IPS DF 6.9 (cell line): ENCODE measurements at regions not wholly inside any gene's neighbourhood (a gene's known extent, or its start where the extent isn't known, plus 50 kb on each side); places are given as distances from the start of the nearest gene placed in this dataset.
"Not testable (repeated sequence)": the region's sequence is repeated elsewhere in the genome, so short reads cannot be mapped to it uniquely, and the experiment has no call there.

ENCODE experiments used
- DNase-seq: peaks from one replicate; pipeline ENCODE4 v3.0.0-alpha.2; 2013; ENCODE audit warnings: low read depth, low spot score
- H3K27ac ChIP-seq: one replicate; pipeline ENCODE4 v1.5.1; 2013; ENCODE audit warnings: low read length, control low read depth
- H3K27me3 ChIP-seq: 2 replicates; pipeline ENCODE4 v1.6.1; 2013; ENCODE audit warnings: mild to moderate bottlenecking, low read length; ENCODE audit not compliant: control insufficient read depth, insufficient read depth
- H3K36me3 ChIP-seq: 2 replicates; pipeline ENCODE4 v1.6.1; 2013; ENCODE audit warnings: low read length; ENCODE audit not compliant: control insufficient read depth, insufficient read depth
- H3K4me1 ChIP-seq: 2 replicates; pipeline ENCODE4 v1.6.1; 2013; ENCODE audit warnings: low read length; ENCODE audit not compliant: control insufficient read depth, insufficient read depth
- H3K4me3 ChIP-seq: 2 replicates; pipeline ENCODE4 v1.5.1; 2013; ENCODE audit warnings: mild to moderate bottlenecking, low read length
- H3K9me3 ChIP-seq: 2 replicates; pipeline ENCODE4 v1.6.1; 2013; ENCODE audit warnings: low read length, inconsistent platforms; ENCODE audit not compliant: control insufficient read depth, insufficient read depth
- WGBS: extraction: QIAGEN DNeasy Blood & Tissue Kit; methylation state at CpG from one replicate; pipeline ENCODE4 v1.1.7; 2013; ENCODE audit warnings: mixed read lengths, missing lambda C conversion rate; ENCODE audit not compliant: insufficient read length, insufficient coverage; 5-methylcytosine and 5-hydroxymethylcytosine counted together

- WGBS: no CpG with 5 or more reads among the region's 6 CpGs
Measured at GRCh38 chr4:97097036-97097435, 1046.2 kb downstream of the STPG2 start.

GRCh38 chr4:97101171-97101570 is 1042.1 kb downstream of the STPG2 start:
- H3K9me3 ChIP-seq: not testable (repeated sequence)

More at GRCh38 chr4:97097036-97097435, 1046.2 kb downstream of the STPG2 start:
- not testable (repeated sequence) for H3K36me3 ChIP-seq, DNase-seq, H3K9me3 ChIP-seq, H3K27ac ChIP-seq, H3K27me3 ChIP-seq, H3K4me1 ChIP-seq, H3K4me3 ChIP-seq

GRCh38 chr4:97103252-97103651 is 1040.0 kb downstream of the STPG2 start:
- no peaks in the 10 kb centered on the region for H3K4me1 ChIP-seq
- WGBS: no CpG with 5 or more reads among the region's 2 CpGs
- DNase-seq: no peak
- H3K27me3 ChIP-seq: no peaks in the 10 kb centered on the region
- H3K9me3 ChIP-seq: no peaks in the 10 kb centered on the region
- H3K4me3 ChIP-seq: no peak overlapping the region
- no peaks in the 10 kb centered on the region for H3K36me3 ChIP-seq
- no peak overlapping the region for H3K27ac ChIP-seq

More at GRCh38 chr4:97101171-97101570, 1042.1 kb downstream of the STPG2 start:
- not testable (repeated sequence) for H3K36me3 ChIP-seq, H3K4me3 ChIP-seq, H3K27me3 ChIP-seq, H3K4me1 ChIP-seq, DNase-seq, H3K27ac ChIP-seq
- WGBS: no CpG with 5 or more reads among the region's 7 CpGs

GRCh38 chr4:97104006-97104405 is 1039.3 kb downstream of the STPG2 start:
- no peak overlapping the region for H3K27ac ChIP-seq
- no peak for DNase-seq
- H3K9me3 ChIP-seq: no peaks in the 10 kb centered on the region
- WGBS: no CpG with 5 or more reads among the region's 2 CpGs
- no peaks in the 10 kb centered on the region for H3K36me3 ChIP-seq
- H3K27me3 ChIP-seq: no peaks in the 10 kb centered on the region
- no peaks in the 10 kb centered on the region for H3K4me1 ChIP-seq
- H3K4me3 ChIP-seq: no peak overlapping the region

- H3K36me3 ChIP-seq: no peaks in the 10 kb centered on the region
- no peak for DNase-seq
- H3K9me3 ChIP-seq: no peaks in the 10 kb centered on the region
- H3K27ac ChIP-seq: no peak overlapping the region
- no peaks in the 10 kb centered on the region for H3K4me1 ChIP-seq
- no peak overlapping the region for H3K4me3 ChIP-seq
- WGBS: no CpG with 5 or more reads among the region's 3 CpGs
- no peaks in the 10 kb centered on the region for H3K27me3 ChIP-seq
Measured at GRCh38 chr4:97104666-97105065, 1038.6 kb downstream of the STPG2 start.

- no peaks in the 10 kb centered on the region for H3K36me3 ChIP-seq
- H3K27ac ChIP-seq: no peak overlapping the region
- no peaks in the 10 kb centered on the region for H3K27me3 ChIP-seq
- no CpG with 5 or more reads among the region's 3 CpGs for WGBS
- no peaks in the 10 kb centered on the region for H3K9me3 ChIP-seq
- DNase-seq: no peak
- H3K4me1 ChIP-seq: no peaks in the 10 kb centered on the region
- no peak overlapping the region for H3K4me3 ChIP-seq
Measured at GRCh38 chr4:97105347-97106099, 1037.8 kb downstream of the STPG2 start.

- DNase-seq: no peak
- no peak overlapping the region for H3K4me3 ChIP-seq
Measured at GRCh38 chr4:97106161-97106560, 1037.1 kb downstream of the STPG2 start.

GRCh38 chr4:97110506-97110905 is 1032.8 kb downstream of the STPG2 start:
- Histone ChIP-seq H3K4me3 (no peak overlapping the region), H3K27ac (no peak overlapping the region), H3K4me1 (no peaks in the 10 kb centered on the region), H3K9me3 (no peaks in the 10 kb centered on the region), H3K27me3 (no peaks in the 10 kb centered on the region), H3K36me3 (no peaks in the 10 kb centered on the region)
- no peak for DNase-seq
- no CpG with 5 or more reads among the region's 1 CpG for WGBS

More at GRCh38 chr4:97106161-97106560, 1037.1 kb downstream of the STPG2 start:
- no peaks in the 10 kb centered on the region for H3K36me3 ChIP-seq
- no peaks in the 10 kb centered on the region for H3K4me1 ChIP-seq
- no peak overlapping the region for H3K27ac ChIP-seq
- H3K27me3 ChIP-seq: no peaks in the 10 kb centered on the region
- H3K9me3 ChIP-seq: no peaks in the 10 kb centered on the region

- H3K27ac ChIP-seq: no peak overlapping the region
- H3K9me3 ChIP-seq: no peaks in the 10 kb centered on the region
- no peak for DNase-seq
- H3K4me3 ChIP-seq: no peak overlapping the region
- H3K4me1 ChIP-seq: no peaks in the 10 kb centered on the region
- no peaks in the 10 kb centered on the region for H3K27me3 ChIP-seq
- WGBS: no CpG with 5 or more reads among the region's 2 CpGs
- no peaks in the 10 kb centered on the region for H3K36me3 ChIP-seq
Measured at GRCh38 chr4:97116511-97116910, 1026.8 kb downstream of the STPG2 start.

- H3K27ac ChIP-seq: no peak overlapping the region
- no peaks in the 10 kb centered on the region for H3K27me3 ChIP-seq
- no peak for DNase-seq
- no peaks in the 10 kb centered on the region for H3K4me1 ChIP-seq
- no peaks in the 10 kb centered on the region for H3K36me3 ChIP-seq
- H3K4me3 ChIP-seq: no peak overlapping the region
- WGBS: no CpG with 5 or more reads among the region's 1 CpG
- 0 out of 2 replicates have a peak, but pooled peaks cover 2% of the 10 kb centered on the region for H3K9me3 ChIP-seq
Measured at GRCh38 chr4:97121493-97121892, 1021.8 kb downstream of the STPG2 start.

GRCh38 chr4:97123573-97123972 is 1019.7 kb downstream of the STPG2 start:
- WGBS: no CpG with 5 or more reads among the region's 4 CpGs
- 0 out of 2 replicates have a peak, but pooled peaks cover 2% of the 10 kb centered on the region for H3K9me3 ChIP-seq
- no peaks in the 10 kb centered on the region for H3K4me1 ChIP-seq
- H3K4me3 ChIP-seq: no peak overlapping the region
- no peak overlapping the region for H3K27ac ChIP-seq
- no peaks in the 10 kb centered on the region for H3K36me3 ChIP-seq
- H3K27me3 ChIP-seq: no peaks in the 10 kb centered on the region
- no peak for DNase-seq
